ENCODE measurements at regions not wholly inside any gene's neighbourhood (a gene's known extent, or its start where the extent isn't known, plus 50 kb on each side); places are given as distances from the start of the nearest gene placed in this dataset.

- TF ChIP-seq CTCF (IDR thresholded peaks at IDR 0.05; ENCODE audit: poor library complexity) (no peak), EZH2 (IDR thresholded peaks at IDR 0.05; ENCODE audit: borderline replicate concordance) (no peak), EZH2phosphoT487 (IDR thresholded peaks at IDR 0.05; ENCODE audit: low read depth, severe bottlenecking, unreplicated experiment) (no peak)
These were observed 329.0 kb upstream of the CCNG1 start for GRCh38 chr5:163108351-163108750.
